ENCODE measurements at regions not wholly inside any gene's neighbourhood (a gene's known extent, or its start where the extent isn't known, plus 50 kb on each side); places are given as distances from the start of the nearest gene placed in this dataset.
"Not testable (repeated sequence)": the region's sequence is repeated elsewhere in the genome, so short reads cannot be mapped to it uniquely, and the experiment has no call there.

GRCh38 chr4:10784621-10785020, 100.1 kb upstream of the CLNK start:
- H4K20me1 ChIP-seq (ENCODE audit: insufficient read depth, low read length) = no peaks in the 10 kb centered on the region
- no peak for TF ChIP-seq CTCF (conservative IDR thresholded peaks at IDR 0.05; ENCODE audit: low read length)
- no peak for TF ChIP-seq EZH2phosphoT487 (IDR thresholded peaks at IDR 0.05; ENCODE audit: borderline replicate concordance, low read depth, low read length)

GRCh38 chr4:10783351-10783750, 98.8 kb upstream of the CLNK start:
- no peaks in the 10 kb centered on the region for H3K9me3 ChIP-seq (ENCODE audit: low read length)
- no peak overlapping the region for H3K4me2 ChIP-seq (ENCODE audit: low read length)
- no peaks in the 10 kb centered on the region for H3K36me3 ChIP-seq (ENCODE audit: insufficient read depth, low read length)
- intact Hi-C loops (cut with micrococcal nuclease; ENCODE audit: unreplicated experiment) = no loop called here
- POLR2A ChIA-PET = interaction anchor here (0.6 kb wide), 4 partner anchors 11 to 820 kb away, joined by 3 read pairs; no protein-coding TSS in a partner anchor
- no peak overlapping the region for H3K27ac ChIP-seq (ENCODE audit: low read depth, low read length, poor library complexity, severe bottlenecking)
- BruUV-seq (replicated peaks) = no TSS peak
- H3K9me2 ChIP-seq (ENCODE audit: insufficient read depth, low read length) = no peaks in the 10 kb centered on the region
- DNase-seq (ENCODE audit: low spot score) = no peak
- H4K20me1 ChIP-seq (ENCODE audit: insufficient read depth, low read length) = no peaks in the 10 kb centered on the region
- H3K4me3 ChIP-seq (ENCODE audit: low read depth, low read length, poor library complexity, severe bottlenecking) = no peak overlapping the region
- no peaks in the 10 kb centered on the region for H3K4me1 ChIP-seq (ENCODE audit: insufficient read depth, low read length, poor library complexity, severe bottlenecking)
- no peak overlapping the region for H2AFZ ChIP-seq (ENCODE audit: low read length)
- CTCF ChIA-PET (ENCODE audit: unreplicated experiment) = no interaction called here
- H3K79me2 ChIP-seq (ENCODE audit: insufficient read depth, low read depth, low read length) = no peaks in the 10 kb centered on the region
- TF ChIP-seq CTCF (conservative IDR thresholded peaks at IDR 0.05; ENCODE audit: low read length) = no peak
- TF ChIP-seq EZH2phosphoT487 (IDR thresholded peaks at IDR 0.05; ENCODE audit: borderline replicate concordance, low read depth, low read length) = no peak

More at GRCh38 chr4:10784621-10785020, 100.1 kb upstream of the CLNK start:
- no peaks in the 10 kb centered on the region for H3K9me2 ChIP-seq (ENCODE audit: insufficient read depth, low read length)
- CTCF ChIA-PET (ENCODE audit: unreplicated experiment) = no interaction called here
- H3K9me3 ChIP-seq (ENCODE audit: low read length) = no peaks in the 10 kb centered on the region
- no TSS peak for BruUV-seq (replicated peaks)
- intact Hi-C loops (cut with micrococcal nuclease; ENCODE audit: unreplicated experiment) = no loop called here
- no peak overlapping the region for H3K27ac ChIP-seq (ENCODE audit: low read depth, low read length, poor library complexity, severe bottlenecking)
- no peaks in the 10 kb centered on the region for H3K4me1 ChIP-seq (ENCODE audit: insufficient read depth, low read length, poor library complexity, severe bottlenecking)
- no peak overlapping the region for H3K4me2 ChIP-seq (ENCODE audit: low read length)
- no peaks in the 10 kb centered on the region for H3K36me3 ChIP-seq (ENCODE audit: insufficient read depth, low read length)
- H3K79me2 ChIP-seq (ENCODE audit: insufficient read depth, low read depth, low read length) = no peaks in the 10 kb centered on the region
- DNase-seq (ENCODE audit: low spot score) = no peak
- POLR2A ChIA-PET = interaction anchor here (0.7 kb wide), 1 partner anchor 54 kb away, joined by 3 read pairs; no protein-coding TSS in a partner anchor
- no peak overlapping the region for H3K4me3 ChIP-seq (ENCODE audit: low read depth, low read length, poor library complexity, severe bottlenecking)
- H2AFZ ChIP-seq (ENCODE audit: low read length) = no peak overlapping the region

GRCh38 chr4:10781805-10782204, 97.2 kb upstream of the CLNK start:
- intact Hi-C loops (cut with micrococcal nuclease; ENCODE audit: unreplicated experiment) = no loop called here
- Histone ChIP-seq H3K36me3 (ENCODE audit: insufficient read depth, low read length) (no peaks in the 10 kb centered on the region), H3K79me2 (ENCODE audit: insufficient read depth, low read depth, low read length) (no peaks in the 10 kb centered on the region), H4K20me1 (ENCODE audit: insufficient read depth, low read length) (no peaks in the 10 kb centered on the region), H2AFZ (ENCODE audit: low read length) (no peak overlapping the region), H3K9me2 (ENCODE audit: insufficient read depth, low read length) (no peaks in the 10 kb centered on the region), H3K4me2 (ENCODE audit: low read length) (no peak overlapping the region), H3K9me3 (ENCODE audit: low read length) (no peaks in the 10 kb centered on the region), H3K4me3 (ENCODE audit: low read depth, low read length, poor library complexity, severe bottlenecking) (no peak overlapping the region), H3K27ac (ENCODE audit: low read depth, low read length, poor library complexity, severe bottlenecking) (no peak overlapping the region), H3K4me1 (ENCODE audit: insufficient read depth, low read length, poor library complexity, severe bottlenecking) (no peaks in the 10 kb centered on the region)
- TF ChIP-seq CTCF (conservative IDR thresholded peaks at IDR 0.05; ENCODE audit: low read length) = no peak
- TF ChIP-seq EZH2phosphoT487 (IDR thresholded peaks at IDR 0.05; ENCODE audit: borderline replicate concordance, low read depth, low read length) = no peak
- BruUV-seq (replicated peaks) = no TSS peak
- ChIA-PET CTCF (ENCODE audit: unreplicated experiment) (no interaction called here), POLR2A (no interaction called here)
- DNase-seq (ENCODE audit: low spot score) = no peak

GRCh38 chr4:10780803-10781202, 96.2 kb upstream of the CLNK start:
- H3K9me2 ChIP-seq (ENCODE audit: insufficient read depth, low read length); intact Hi-C loops (cut with micrococcal nuclease; ENCODE audit: unreplicated experiment); H3K4me1 ChIP-seq (ENCODE audit: insufficient read depth, low read length, poor library complexity, severe bottlenecking); H3K9me3 ChIP-seq (ENCODE audit: low read length); H3K27ac ChIP-seq (ENCODE audit: low read depth, low read length, poor library complexity, severe bottlenecking); DNase-seq (ENCODE audit: low spot score); CTCF ChIA-PET (ENCODE audit: unreplicated experiment); H2AFZ ChIP-seq (ENCODE audit: low read length); H3K36me3 ChIP-seq (ENCODE audit: insufficient read depth, low read length); H3K4me3 ChIP-seq (ENCODE audit: low read depth, low read length, poor library complexity, severe bottlenecking); POLR2A ChIA-PET; H3K4me2 ChIP-seq (ENCODE audit: low read length); H4K20me1 ChIP-seq (ENCODE audit: insufficient read depth, low read length); BruUV-seq (replicated peaks); H3K79me2 ChIP-seq (ENCODE audit: insufficient read depth, low read depth, low read length): not testable (repeated sequence)
